Trophoblast cell (in vitro differentiated cells and primary cell): ENCODE measurements at regions not wholly inside any gene's neighbourhood (a gene's known extent, or its start where the extent isn't known, plus 50 kb on each side); places are given as distances from the start of the nearest gene placed in this dataset.

ENCODE experiments used
- DNase-seq, 2 donors: peaks; one replicate each; pipeline ENCODE4 v3.0.0-alpha.2; 2016
- H2AFZ ChIP-seq: 2 replicates; pipeline ENCODE4 v1.6.1; 2013; ENCODE audit warnings: low read length, moderate library complexity, mild to moderate bottlenecking; ENCODE audit not compliant: insufficient read depth, poor library complexity
- H2AK5ac ChIP-seq: 2 replicates; pipeline ENCODE4 v1.6.1; 2013; ENCODE audit warnings: mild to moderate bottlenecking, low read length
- H2BK120ac ChIP-seq: 2 replicates; pipeline ENCODE4 v1.6.1; 2013; ENCODE audit warnings: low read length, mild to moderate bottlenecking, moderate library complexity; ENCODE audit not compliant: insufficient read depth, poor library complexity
- H2BK12ac ChIP-seq: 2 replicates; pipeline ENCODE4 v1.6.1; 2013; ENCODE audit warnings: mild to moderate bottlenecking, low read length, moderate library complexity
- H2BK5ac ChIP-seq: 2 replicates; pipeline ENCODE4 v1.6.1; 2013; ENCODE audit warnings: low read length, low read depth, moderate library complexity, mild to moderate bottlenecking; ENCODE audit not compliant: poor library complexity
- H3K14ac ChIP-seq: 2 replicates; pipeline ENCODE4 v1.6.1; 2013; ENCODE audit warnings: mild to moderate bottlenecking, low read length
- H3K18ac ChIP-seq: 2 replicates; pipeline ENCODE4 v1.6.1; 2013; ENCODE audit warnings: mild to moderate bottlenecking, low read length
- H3K23ac ChIP-seq: 2 replicates; pipeline ENCODE4 v1.6.1; 2013; ENCODE audit warnings: low read length
- H3K27ac ChIP-seq: 2 replicates; pipeline ENCODE4 v1.5.1; 2013; ENCODE audit warnings: low read depth, mild to moderate bottlenecking, inconsistent platforms, low read length, moderate library complexity
- H3K27me3 ChIP-seq: 2 replicates; pipeline ENCODE4 v1.6.1; 2013; ENCODE audit warnings: inconsistent platforms, mild to moderate bottlenecking, low read length, moderate library complexity; ENCODE audit not compliant: insufficient read depth
- H3K36me3 ChIP-seq, 2 experiments: 1 replicate in 1 of 2; 2 replicates in 1 of 2; pipeline ENCODE4 v1.6.1; 2013; ENCODE audit warnings: low read length in 2 of 2, mild to moderate bottlenecking in 2 of 2, moderate library complexity in 1 of 2; ENCODE audit not compliant: insufficient read depth in 2 of 2, control insufficient read depth in 1 of 2
- H3K4ac ChIP-seq: 2 replicates; pipeline ENCODE4 v1.6.1; 2013; ENCODE audit warnings: low read depth, mild to moderate bottlenecking, low read length, moderate library complexity
- H3K4me1 ChIP-seq, 2 experiments: 1 replicate in 1 of 2; 2 replicates in 1 of 2; pipeline ENCODE4 v1.6.1; 2013; ENCODE audit warnings: low read length in 2 of 2, mild to moderate bottlenecking in 2 of 2, moderate library complexity in 1 of 2; ENCODE audit not compliant: insufficient read depth in 2 of 2, control insufficient read depth in 1 of 2
- H3K4me2 ChIP-seq: 2 replicates; pipeline ENCODE4 v1.6.1; 2013; ENCODE audit warnings: inconsistent platforms, mild to moderate bottlenecking, low read length, moderate library complexity
- H3K4me3 ChIP-seq: 2 replicates; pipeline ENCODE4 v1.5.1; 2013; ENCODE audit warnings: mild to moderate bottlenecking, low read depth, low read length, inconsistent platforms
- H3K79me1 ChIP-seq: one replicate; pipeline ENCODE4 v1.6.1; 2013; ENCODE audit warnings: low read length
- H3K79me2 ChIP-seq: 2 replicates; pipeline ENCODE4 v1.6.1; 2013; ENCODE audit warnings: low read length, mild to moderate bottlenecking; ENCODE audit not compliant: control insufficient read depth, insufficient read depth, poor library complexity
- H3K9ac ChIP-seq: 2 replicates; pipeline ENCODE4 v1.6.1; 2013; ENCODE audit warnings: mild to moderate bottlenecking, low read length
- H3K9me3 ChIP-seq: 2 replicates; pipeline ENCODE4 v1.6.1; 2013; ENCODE audit warnings: low read depth, mild to moderate bottlenecking, control low read depth, inconsistent platforms, low read length; ENCODE audit not compliant: insufficient read depth
- H4K12ac ChIP-seq: 2 replicates; pipeline ENCODE4 v1.6.1; 2013; ENCODE audit warnings: low read depth, mild to moderate bottlenecking, low read length, moderate library complexity
- H4K8ac ChIP-seq: 2 replicates; pipeline ENCODE4 v1.6.1; 2013; ENCODE audit warnings: low read depth, mild to moderate bottlenecking, low read length, moderate library complexity
- H4K91ac ChIP-seq: one replicate; pipeline ENCODE4 v1.6.1; 2013; ENCODE audit warnings: low read depth, mild to moderate bottlenecking, low read length, moderate library complexity
- WGBS: extraction: QIAGEN DNeasy Blood & Tissue Kit; methylation state at CpG from one replicate; pipeline ENCODE4 v1.1.7; 2013; ENCODE audit warnings: missing lambda C conversion rate; ENCODE audit not compliant: insufficient read length, insufficient coverage; ENCODE audit errors: extremely low coverage; 5-methylcytosine and 5-hydroxymethylcytosine counted together

DNA sequence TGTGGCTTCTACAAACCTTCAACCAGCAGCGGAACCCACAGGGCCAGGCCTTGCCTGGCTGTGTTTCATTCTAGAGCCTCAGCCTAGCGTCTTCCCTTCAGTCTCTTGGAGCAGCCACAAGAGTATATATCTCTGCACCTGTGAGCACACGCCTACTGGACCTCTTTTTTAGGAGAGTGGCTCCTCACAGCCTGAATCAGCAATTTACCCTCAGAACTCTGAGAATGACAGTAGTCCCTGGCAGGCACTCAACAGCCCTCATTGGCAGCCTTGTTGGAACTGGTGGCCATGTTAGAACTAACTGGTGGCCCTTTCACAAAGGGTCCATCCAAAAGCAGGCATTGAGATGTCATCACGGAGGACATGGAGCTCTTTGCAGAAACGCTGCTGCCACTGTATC is 138.9 kb downstream of the BCOR start:
- no peak for DNase-seq
- Histone ChIP-seq H3K14ac (no peak overlapping the region), H3K23ac (no peak overlapping the region), H3K18ac (no peak overlapping the region), H3K4me1 (peaks cover 0 to 3% of the 10 kb centered on the region in 2 experiments), H3K9ac (no peak overlapping the region), H4K8ac (no peak overlapping the region), H3K4ac (no peak overlapping the region), H3K79me2 (no peaks in the 10 kb centered on the region), H2BK5ac (no peak overlapping the region), H3K4me3 (no peak overlapping the region), H2AK5ac (no peak overlapping the region), H4K12ac (no peak overlapping the region), H2AFZ (no peak overlapping the region), H3K36me3 (no peaks in the 10 kb centered on the region), H2BK12ac (no peak overlapping the region), H3K27ac (no peak overlapping the region), H2BK120ac (no peak overlapping the region), H3K9me3 (no peaks in the 10 kb centered on the region), H4K91ac (no peak overlapping the region), H3K4me2 (no peak overlapping the region), H3K27me3 (no peaks in the 10 kb centered on the region), H3K79me1 (no peaks in the 10 kb centered on the region)
- WGBS: no CpG with 5 or more reads among the region's 5 CpGs

DNA sequence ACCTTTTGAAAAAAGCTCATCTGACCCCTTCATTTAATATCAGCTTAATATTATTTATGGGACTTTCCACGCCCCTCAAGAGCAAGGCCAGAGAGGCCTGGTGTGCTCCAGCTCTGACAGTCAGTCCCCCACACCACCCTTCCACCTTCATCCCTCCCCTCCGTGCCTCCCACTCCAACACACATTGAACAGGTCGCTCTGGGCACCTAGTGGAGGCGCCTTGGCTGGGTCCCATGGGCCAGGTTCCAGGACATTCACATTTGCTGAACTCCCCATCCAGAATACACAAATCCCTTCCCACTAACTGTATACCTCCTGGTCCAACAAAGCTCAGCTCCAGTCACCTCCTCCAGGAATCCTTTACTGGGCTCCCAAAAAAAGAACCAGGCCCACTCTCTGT is 137.5 kb downstream of the BCOR start:
- Histone ChIP-seq H3K4me3 (no peak overlapping the region), H2BK120ac (no peak overlapping the region), H2AK5ac (no peak overlapping the region), H4K91ac (no peak overlapping the region), H3K9ac (no peak overlapping the region), H3K4me1 (peaks cover 0 to 3% of the 10 kb centered on the region in 2 experiments), H2BK12ac (no peak overlapping the region), H3K4ac (no peak overlapping the region), H3K4me2 (no peak overlapping the region), H3K9me3 (no peaks in the 10 kb centered on the region), H3K79me1 (no peaks in the 10 kb centered on the region), H3K23ac (no peak overlapping the region), H2AFZ (no peak overlapping the region), H2BK5ac (no peak overlapping the region), H3K27me3 (no peaks in the 10 kb centered on the region), H4K12ac (no peak overlapping the region), H3K14ac (no peak overlapping the region), H3K18ac (no peak overlapping the region), H3K36me3 (no peaks in the 10 kb centered on the region), H4K8ac (no peak overlapping the region), H3K79me2 (no peaks in the 10 kb centered on the region), H3K27ac (no peak overlapping the region)
- no CpG with 5 or more reads among the region's 4 CpGs for WGBS
- DNase-seq: no peak

DNA sequence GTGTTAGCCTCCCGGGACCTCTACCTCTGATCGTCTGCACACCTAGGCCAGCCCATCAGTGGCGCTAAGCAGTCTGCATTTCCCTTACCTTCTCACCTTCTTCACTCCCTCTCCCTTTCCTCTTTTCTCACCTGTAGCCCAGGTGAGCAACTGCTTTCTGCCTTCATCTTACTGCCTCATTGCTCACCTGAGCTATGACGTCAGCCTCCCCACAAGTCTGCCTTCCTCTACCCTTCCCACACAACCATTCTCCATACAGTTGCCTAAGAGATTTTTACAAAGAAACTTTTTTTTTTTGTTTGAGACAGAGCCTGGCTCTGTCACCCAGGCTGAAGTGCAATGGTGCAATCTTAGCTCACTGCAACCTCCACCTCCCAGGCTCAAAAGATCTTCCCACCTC is 136.3 kb downstream of the BCOR start:
- Histone ChIP-seq H2AFZ (no peak overlapping the region), H4K8ac (no peak overlapping the region)

DNA sequence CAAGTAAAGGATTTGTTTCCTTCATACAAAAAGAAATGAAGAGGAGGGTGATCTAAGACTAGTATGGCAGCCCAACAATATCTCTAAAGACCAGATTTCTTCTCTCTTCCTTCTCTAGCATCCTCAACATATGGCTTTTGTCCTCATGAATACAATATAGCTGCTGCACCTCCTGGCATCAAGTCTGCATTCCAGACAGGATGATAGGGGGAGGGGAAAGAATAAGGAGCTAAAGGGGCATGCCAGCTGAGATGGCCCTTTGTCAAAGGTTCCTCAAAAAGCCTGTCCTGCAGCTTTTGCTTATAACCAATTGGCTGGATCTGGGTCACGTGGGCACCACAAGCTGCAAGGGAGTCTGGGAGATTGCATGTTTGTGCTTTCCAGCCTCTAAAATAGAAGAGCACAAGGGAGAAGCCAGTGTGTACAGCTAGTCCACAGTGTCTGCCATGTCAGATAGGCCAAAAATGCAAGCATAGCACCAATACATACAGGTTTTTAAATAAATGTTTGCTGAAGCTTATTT is 132.6 kb downstream of the BCOR start:
- Histone ChIP-seq H3K79me1 (no peaks in the 10 kb centered on the region), H4K91ac (no peak overlapping the region), H2AK5ac (no peak overlapping the region), H2BK12ac (no peak overlapping the region), H3K18ac (no peak overlapping the region), H3K4me2 (no peak overlapping the region), H2BK120ac (no peak overlapping the region), H3K27me3 (no peaks in the 10 kb centered on the region), H3K4me1 (peaks cover 13 to 14% of the 10 kb centered on the region in 2 experiments), H3K9me3 (no peaks in the 10 kb centered on the region), H3K9ac (no peak overlapping the region), H4K8ac (no peak overlapping the region), H3K4me3 (no peak overlapping the region), H3K79me2 (no peaks in the 10 kb centered on the region), H3K4ac (no peak overlapping the region), H2BK5ac (no peak overlapping the region), H3K27ac (no peak overlapping the region), H4K12ac (no peak overlapping the region), H2AFZ (no peak overlapping the region), H3K36me3 (no peaks in the 10 kb centered on the region), H3K23ac (no peak overlapping the region), H3K14ac (no peak overlapping the region)
- DNase-seq: no peak
- no CpG with 5 or more reads among the region's 1 CpG for WGBS

More for the DNA sequence above, 136.3 kb downstream of the BCOR start:
- Histone ChIP-seq H3K9ac (no peak overlapping the region), H3K14ac (no peak overlapping the region), H3K18ac (no peak overlapping the region), H3K4me3 (no peak overlapping the region), H3K4me1 (no peaks in the 10 kb centered on the region), H3K4ac (no peak overlapping the region), H3K9me3 (no peaks in the 10 kb centered on the region), H3K79me1 (no peaks in the 10 kb centered on the region), H3K4me2 (no peak overlapping the region), H3K23ac (no peak overlapping the region), H2AK5ac (no peak overlapping the region), H4K91ac (no peak overlapping the region), H3K27ac (no peak overlapping the region), H3K79me2 (no peaks in the 10 kb centered on the region), H3K27me3 (no peaks in the 10 kb centered on the region), H4K12ac (no peak overlapping the region), H2BK120ac (no peak overlapping the region), H2BK5ac (no peak overlapping the region), H3K36me3 (no peaks in the 10 kb centered on the region), H2BK12ac (no peak overlapping the region)
- no peak for DNase-seq
- WGBS: no CpG with 5 or more reads among the region's 4 CpGs
